Stomach (tissue), 8 donors: ENCODE measurements at regions not wholly inside any gene's neighbourhood (a gene's known extent, or its start where the extent isn't known, plus 50 kb on each side); places are given as distances from the start of the nearest gene placed in this dataset.
A peak's percentile ranks its signal among the peaks of the same experiment; 100 is the strongest.

Experiments
- DNase-seq, 2 donors: peaks; one replicate each; pipeline versions ENCODE4 v3.0.0 to v3.0.0-alpha.2; 2013 to 2019
- H3K27ac ChIP-seq, 5 donors: fragments of 200-600 bp in 4 of 5; sonication (generic) in 4 of 5; one replicate each; pipeline ENCODE4 v1.5.1; 2013 to 2019; ENCODE audit warnings: mild to moderate bottlenecking in 1 of 5, moderate library complexity in 1 of 5
- H3K27me3 ChIP-seq, 3 donors: fragments of 200-600 bp; sonication (generic); one replicate each; pipeline ENCODE4 v1.5.1; 2017 to 2019; ENCODE audit warnings: mixed run types in 1 of 3
- H3K36me3 ChIP-seq, 4 donors: fragments of 200-600 bp; sonication (generic); 1 replicate in 3 of 4; 2 replicates in 1 of 4; pipeline ENCODE4 v1.5.1; 2016 to 2019
- H3K4me1 ChIP-seq, 4 donors: fragments of 200-600 bp; sonication (generic); one replicate each; pipeline ENCODE4 v1.5.1; 2016 to 2019
- H3K4me3 ChIP-seq, 4 donors: fragments of 200-600 bp; sonication (generic) in 3 of 4; one replicate each; pipeline ENCODE4 v1.5.1; 2016 to 2019; ENCODE audit warnings: mild to moderate bottlenecking in 1 of 4
- H3K9me3 ChIP-seq, 4 donors: fragments of 200-600 bp; sonication (generic); one replicate each; pipeline ENCODE4 v1.5.1; 2016 to 2019
- CTCF ChIP-seq, 7 experiments: fragments of 450-650 bp in 4 of 7; fragments of 200-600 bp in 3 of 7; sonication (generic) in 3 of 7; IDR thresholded peaks; one replicate each; pipeline ENCODE4 v1.5.1; 2016 to 2019; ENCODE audit warnings: antibody characterized with exemption in 7 of 7, control low read depth in 2 of 7, mild to moderate bottlenecking in 1 of 7
- EP300 ChIP-seq: sonication (generic); formaldehyde crosslinking; IDR thresholded peaks from one replicate; pipeline ENCODE4 v1.6.1; 2017; ENCODE audit warnings: antibody characterized with exemption
- POLR2A ChIP-seq, 4 donors: fragments of 450-650 bp; IDR thresholded peaks; one replicate each; pipeline ENCODE4 v1.6.1; 2016; ENCODE audit warnings: antibody characterized with exemption in 4 of 4, control low read depth in 2 of 4, mild to moderate bottlenecking in 1 of 4, moderate library complexity in 1 of 4
- POLR2AphosphoS5 ChIP-seq, 3 donors: sonication (generic); formaldehyde crosslinking; IDR thresholded peaks; one replicate each; pipeline ENCODE4 v1.6.1; 2016; ENCODE audit warnings: antibody characterized with exemption in 3 of 3
- WGBS, 5 donors: extraction: QIAGEN DNeasy Blood & Tissue Kit in 3 of 5; methylation state at CpG; one replicate each; pipeline versions ENCODE4 v1.1.5 to v1.1.7; 2013 to 2018; 5-methylcytosine and 5-hydroxymethylcytosine counted together
- intact Hi-C: fragments of 100-400 bp; cut with DNase I; formaldehyde crosslinking; loops from one replicate; pipeline ENCODE4 v1.15.1; 2023; ENCODE audit warnings: low total_unique reads
- donor health status: healthy with polysubstance abuse.
- donor health status: Bipolar disorder and iron deficiency.
- donor health status: healthy.

- peak in 1 of 2 donors; percentile 34 for DNase-seq
- Histone ChIP-seq H3K9me3 (peaks cover 0 to 4% (median 0%) of the 10 kb centered on the region in 4 donors), H3K4me3 (no peak overlapping the region), H3K36me3 (no peaks in the 10 kb centered on the region), H3K27ac (no peak overlapping the region), H3K27me3 (peaks cover 0 to 7% (median 0%) of the 10 kb centered on the region in 3 donors), H3K4me1 (no peaks in the 10 kb centered on the region)
- intact Hi-C loops, result no loop called here
- no peak for TF ChIP-seq POLR2AphosphoS5 (IDR thresholded peaks at IDR 0.05)
- TF ChIP-seq EP300, result no peak
- TF ChIP-seq POLR2A (IDR thresholded peaks at IDR 0.05), result no peak
- no peak for TF ChIP-seq CTCF (IDR thresholded peaks at IDR 0.05)
- 42 to 88% (median 62%) methylated on average over 1 of the region's 1 CpG for WGBS, 5 donors
These were observed 558.8 kb downstream of the MID1IP1 start for GRCh38 chrX:39360101-39360500.

- Histone ChIP-seq H3K9me3 (peaks cover 0 to 4% (median 0%) of the 10 kb centered on the region in 4 donors), H3K27me3 (peaks cover 0 to 3% (median 0%) of the 10 kb centered on the region in 3 donors), H3K4me3 (no peak overlapping the region), H3K4me1 (no peaks in the 10 kb centered on the region), H3K27ac (no peak overlapping the region), H3K36me3 (no peaks in the 10 kb centered on the region)
- intact Hi-C loops, result no loop called here
- no peak for TF ChIP-seq POLR2AphosphoS5 (IDR thresholded peaks at IDR 0.05)
- TF ChIP-seq CTCF (IDR thresholded peaks at IDR 0.05), result no peak
- no peak for TF ChIP-seq EP300
- no peak for TF ChIP-seq POLR2A (IDR thresholded peaks at IDR 0.05)
- no peak for DNase-seq
These were observed 560.5 kb downstream of the MID1IP1 start for GRCh38 chrX:39361736-39362135.

GRCh38 chrX:39367416-39367815, 566.2 kb downstream of the MID1IP1 start:
- intact Hi-C loops, result no loop called here
- Histone ChIP-seq H3K4me3 (no peak overlapping the region), H3K9me3 (peaks cover 0 to 4% (median 0%) of the 10 kb centered on the region in 4 donors), H3K36me3 (no peaks in the 10 kb centered on the region), H3K27me3 (no peaks in the 10 kb centered on the region), H3K4me1 (no peaks in the 10 kb centered on the region), H3K27ac (no peak overlapping the region)
- DNase-seq, result peak in 1 of 2 donors; percentile 20
- WGBS, 5 donors, result 47 to 64% (median 58%) methylated on average over 4 to 5 of the region's 5 CpGs
- TF ChIP-seq CTCF (IDR thresholded peaks at IDR 0.05), result no peak
- TF ChIP-seq EP300, result no peak
- no peak for TF ChIP-seq POLR2A (IDR thresholded peaks at IDR 0.05)
- no peak for TF ChIP-seq POLR2AphosphoS5 (IDR thresholded peaks at IDR 0.05)

DNA sequence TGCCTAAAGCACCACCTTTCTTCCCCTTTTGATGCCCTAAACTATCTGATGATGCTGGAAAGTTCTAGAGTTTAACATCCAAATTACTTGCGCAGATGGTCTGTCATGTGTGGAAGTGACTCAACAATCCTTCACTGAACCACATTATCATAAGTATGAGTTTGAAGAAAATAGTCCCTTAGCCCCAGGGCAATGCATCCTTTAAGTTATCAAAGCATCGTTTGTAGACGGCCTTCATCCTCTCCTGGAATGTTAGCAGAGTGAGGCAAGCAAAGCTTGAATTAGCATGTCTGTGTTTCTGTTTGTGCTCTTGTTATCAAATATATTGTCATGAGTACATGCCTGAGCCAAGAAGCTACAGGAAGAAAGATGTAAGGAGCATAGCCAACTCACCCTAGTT, 570.9 kb downstream of the MID1IP1 start:
- Histone ChIP-seq H3K9me3 (no peaks in the 10 kb centered on the region), H3K27me3 (no peaks in the 10 kb centered on the region), H3K27ac (no peak overlapping the region), H3K36me3 (no peaks in the 10 kb centered on the region), H3K4me3 (no peak overlapping the region), H3K4me1 (no peaks in the 10 kb centered on the region)
- 75 to 90% (median 84%) methylated on average over 3 of the region's 3 CpGs for WGBS, 5 donors
- intact Hi-C loops, result no loop called here
- TF ChIP-seq POLR2AphosphoS5 (IDR thresholded peaks at IDR 0.05), result no peak
- no peak for TF ChIP-seq CTCF (IDR thresholded peaks at IDR 0.05)
- no peak for TF ChIP-seq POLR2A (IDR thresholded peaks at IDR 0.05)
- no peak for TF ChIP-seq EP300
- DNase-seq, result no peak
